H1 (cell line): ENCODE measurements at regions not wholly inside any gene's neighbourhood (a gene's known extent, or its start where the extent isn't known, plus 50 kb on each side); places are given as distances from the start of the nearest gene placed in this dataset.

ENCODE experiments used
- FOSL1 ChIP-seq: IDR thresholded peaks from 2 replicates; pipeline ENCODE4 v1.6.1; 2011; ENCODE audit warnings: mild to moderate bottlenecking, low read depth, low read length, moderate library complexity; ENCODE audit not compliant: insufficient read depth
- SIRT6 ChIP-seq: IDR thresholded peaks from one replicate; pipeline ENCODE4 v1.7.1; 2012; ENCODE audit warnings: low read length, inconsistent platforms
- SRF ChIP-seq: IDR thresholded peaks from 2 replicates; pipeline ENCODE4 v1.6.1; 2011; ENCODE audit warnings: mild to moderate bottlenecking, low read depth, low read length, moderate library complexity
- TF ChIP-seq, protein P1 (sequence below): fragments of 300-600 bp; sonication (generic); IDR thresholded peaks from 2 replicates; pipeline ENCODE4 v1.7.1; 2012; ENCODE audit warnings: low read length, moderate library complexity, mild to moderate bottlenecking, inconsistent platforms; ENCODE audit not compliant: insufficient replicate concordance
- TF ChIP-seq, protein P2 (sequence below): IDR thresholded peaks from 2 replicates; pipeline ENCODE4 v1.6.1; 2012; ENCODE audit warnings: inconsistent platforms

DNA sequence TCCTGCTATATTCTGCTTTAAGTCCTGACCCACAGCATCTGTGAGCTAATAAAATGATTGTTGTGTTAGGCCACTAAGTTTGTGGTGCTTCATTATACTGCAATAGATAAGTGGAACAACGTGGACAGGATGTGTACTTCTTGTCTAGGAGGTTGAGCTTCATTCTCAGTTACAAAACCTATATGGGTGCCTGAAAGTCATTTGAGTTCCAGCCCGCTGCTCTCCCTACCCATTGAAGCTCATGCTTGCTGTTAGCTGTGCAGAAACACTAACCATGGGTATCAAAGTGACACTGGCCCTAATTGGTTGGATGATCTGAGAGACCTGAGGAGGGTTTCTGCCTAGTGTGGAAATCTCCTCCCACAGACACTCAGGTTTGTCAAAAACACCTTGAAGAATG lies 357.2 kb downstream of the PDCD6IP start (continued):
- TF ChIP-seq, protein P1, sequence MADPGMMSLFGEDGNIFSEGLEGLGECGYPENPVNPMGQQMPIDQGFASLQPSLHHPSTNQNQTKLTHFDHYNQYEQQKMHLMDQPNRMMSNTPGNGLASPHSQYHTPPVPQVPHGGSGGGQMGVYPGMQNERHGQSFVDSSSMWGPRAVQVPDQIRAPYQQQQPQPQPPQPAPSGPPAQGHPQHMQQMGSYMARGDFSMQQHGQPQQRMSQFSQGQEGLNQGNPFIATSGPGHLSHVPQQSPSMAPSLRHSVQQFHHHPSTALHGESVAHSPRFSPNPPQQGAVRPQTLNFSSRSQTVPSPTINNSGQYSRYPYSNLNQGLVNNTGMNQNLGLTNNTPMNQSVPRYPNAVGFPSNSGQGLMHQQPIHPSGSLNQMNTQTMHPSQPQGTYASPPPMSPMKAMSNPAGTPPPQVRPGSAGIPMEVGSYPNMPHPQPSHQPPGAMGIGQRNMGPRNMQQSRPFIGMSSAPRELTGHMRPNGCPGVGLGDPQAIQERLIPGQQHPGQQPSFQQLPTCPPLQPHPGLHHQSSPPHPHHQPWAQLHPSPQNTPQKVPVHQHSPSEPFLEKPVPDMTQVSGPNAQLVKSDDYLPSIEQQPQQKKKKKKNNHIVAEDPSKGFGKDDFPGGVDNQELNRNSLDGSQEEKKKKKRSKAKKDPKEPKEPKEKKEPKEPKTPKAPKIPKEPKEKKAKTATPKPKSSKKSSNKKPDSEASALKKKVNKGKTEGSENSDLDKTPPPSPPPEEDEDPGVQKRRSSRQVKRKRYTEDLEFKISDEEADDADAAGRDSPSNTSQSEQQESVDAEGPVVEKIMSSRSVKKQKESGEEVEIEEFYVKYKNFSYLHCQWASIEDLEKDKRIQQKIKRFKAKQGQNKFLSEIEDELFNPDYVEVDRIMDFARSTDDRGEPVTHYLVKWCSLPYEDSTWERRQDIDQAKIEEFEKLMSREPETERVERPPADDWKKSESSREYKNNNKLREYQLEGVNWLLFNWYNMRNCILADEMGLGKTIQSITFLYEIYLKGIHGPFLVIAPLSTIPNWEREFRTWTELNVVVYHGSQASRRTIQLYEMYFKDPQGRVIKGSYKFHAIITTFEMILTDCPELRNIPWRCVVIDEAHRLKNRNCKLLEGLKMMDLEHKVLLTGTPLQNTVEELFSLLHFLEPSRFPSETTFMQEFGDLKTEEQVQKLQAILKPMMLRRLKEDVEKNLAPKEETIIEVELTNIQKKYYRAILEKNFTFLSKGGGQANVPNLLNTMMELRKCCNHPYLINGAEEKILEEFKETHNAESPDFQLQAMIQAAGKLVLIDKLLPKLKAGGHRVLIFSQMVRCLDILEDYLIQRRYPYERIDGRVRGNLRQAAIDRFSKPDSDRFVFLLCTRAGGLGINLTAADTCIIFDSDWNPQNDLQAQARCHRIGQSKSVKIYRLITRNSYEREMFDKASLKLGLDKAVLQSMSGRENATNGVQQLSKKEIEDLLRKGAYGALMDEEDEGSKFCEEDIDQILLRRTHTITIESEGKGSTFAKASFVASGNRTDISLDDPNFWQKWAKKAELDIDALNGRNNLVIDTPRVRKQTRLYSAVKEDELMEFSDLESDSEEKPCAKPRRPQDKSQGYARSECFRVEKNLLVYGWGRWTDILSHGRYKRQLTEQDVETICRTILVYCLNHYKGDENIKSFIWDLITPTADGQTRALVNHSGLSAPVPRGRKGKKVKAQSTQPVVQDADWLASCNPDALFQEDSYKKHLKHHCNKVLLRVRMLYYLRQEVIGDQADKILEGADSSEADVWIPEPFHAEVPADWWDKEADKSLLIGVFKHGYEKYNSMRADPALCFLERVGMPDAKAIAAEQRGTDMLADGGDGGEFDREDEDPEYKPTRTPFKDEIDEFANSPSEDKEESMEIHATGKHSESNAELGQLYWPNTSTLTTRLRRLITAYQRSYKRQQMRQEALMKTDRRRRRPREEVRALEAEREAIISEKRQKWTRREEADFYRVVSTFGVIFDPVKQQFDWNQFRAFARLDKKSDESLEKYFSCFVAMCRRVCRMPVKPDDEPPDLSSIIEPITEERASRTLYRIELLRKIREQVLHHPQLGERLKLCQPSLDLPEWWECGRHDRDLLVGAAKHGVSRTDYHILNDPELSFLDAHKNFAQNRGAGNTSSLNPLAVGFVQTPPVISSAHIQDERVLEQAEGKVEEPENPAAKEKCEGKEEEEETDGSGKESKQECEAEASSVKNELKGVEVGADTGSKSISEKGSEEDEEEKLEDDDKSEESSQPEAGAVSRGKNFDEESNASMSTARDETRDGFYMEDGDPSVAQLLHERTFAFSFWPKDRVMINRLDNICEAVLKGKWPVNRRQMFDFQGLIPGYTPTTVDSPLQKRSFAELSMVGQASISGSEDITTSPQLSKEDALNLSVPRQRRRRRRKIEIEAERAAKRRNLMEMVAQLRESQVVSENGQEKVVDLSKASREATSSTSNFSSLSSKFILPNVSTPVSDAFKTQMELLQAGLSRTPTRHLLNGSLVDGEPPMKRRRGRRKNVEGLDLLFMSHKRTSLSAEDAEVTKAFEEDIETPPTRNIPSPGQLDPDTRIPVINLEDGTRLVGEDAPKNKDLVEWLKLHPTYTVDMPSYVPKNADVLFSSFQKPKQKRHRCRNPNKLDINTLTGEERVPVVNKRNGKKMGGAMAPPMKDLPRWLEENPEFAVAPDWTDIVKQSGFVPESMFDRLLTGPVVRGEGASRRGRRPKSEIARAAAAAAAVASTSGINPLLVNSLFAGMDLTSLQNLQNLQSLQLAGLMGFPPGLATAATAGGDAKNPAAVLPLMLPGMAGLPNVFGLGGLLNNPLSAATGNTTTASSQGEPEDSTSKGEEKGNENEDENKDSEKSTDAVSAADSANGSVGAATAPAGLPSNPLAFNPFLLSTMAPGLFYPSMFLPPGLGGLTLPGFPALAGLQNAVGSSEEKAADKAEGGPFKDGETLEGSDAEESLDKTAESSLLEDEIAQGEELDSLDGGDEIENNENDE = no peak
- no peak for TF ChIP-seq FOSL1
- no peak for TF ChIP-seq SIRT6
- no peak for TF ChIP-seq SRF
- TF ChIP-seq, protein P2, sequence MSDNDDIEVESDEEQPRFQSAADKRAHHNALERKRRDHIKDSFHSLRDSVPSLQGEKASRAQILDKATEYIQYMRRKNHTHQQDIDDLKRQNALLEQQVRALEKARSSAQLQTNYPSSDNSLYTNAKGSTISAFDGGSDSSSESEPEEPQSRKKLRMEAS = no peak
